DOHH2 (cell line): ENCODE measurements at regions not wholly inside any gene's neighbourhood (a gene's known extent, or its start where the extent isn't known, plus 50 kb on each side); places are given as distances from the start of the nearest gene placed in this dataset.

ENCODE experiments used
- H3F3A ChIP-seq: fragments of 200-600 bp; sonication (generic), shearing (Covaris generic); 2 replicates; pipeline ENCODE4 v1.6.0; 2016; ENCODE audit warnings: antibody characterized with exemption, mild to moderate bottlenecking; ENCODE audit not compliant: control insufficient read depth, insufficient read depth
- H3K27ac ChIP-seq: fragments of 200-600 bp; sonication (generic); 2 replicates; pipeline ENCODE4 v1.5.1; 2014; ENCODE audit warnings: low read depth, mild to moderate bottlenecking, low read length, moderate library complexity
- H3K27me3 ChIP-seq: fragments of 200-600 bp; sonication (generic); 2 replicates; pipeline ENCODE4 v1.6.1; 2014; ENCODE audit warnings: mild to moderate bottlenecking, low read length, mixed read lengths; ENCODE audit not compliant: control insufficient read depth
- H3K36me3 ChIP-seq: fragments of 200-600 bp; sonication (generic); 2 replicates; pipeline ENCODE4 v1.6.1; 2014; ENCODE audit warnings: mild to moderate bottlenecking, low read length, moderate library complexity, mixed read lengths; ENCODE audit not compliant: control insufficient read depth
- H3K4me1 ChIP-seq: fragments of 200-600 bp; sonication (generic); 2 replicates; pipeline ENCODE4 v1.6.1; 2014; ENCODE audit warnings: mild to moderate bottlenecking, low read length, mixed read lengths; ENCODE audit not compliant: control insufficient read depth
- H3K4me2 ChIP-seq: fragments of 200-600 bp; sonication (generic); 2 replicates; pipeline ENCODE4 v1.6.0; 2014; ENCODE audit warnings: mild to moderate bottlenecking, low read length, moderate library complexity
- H3K4me3 ChIP-seq: fragments of 200-600 bp; sonication (generic); 2 replicates; pipeline ENCODE4 v1.5.1; 2014; ENCODE audit warnings: mild to moderate bottlenecking, low read length, mixed read lengths
- H3K79me2 ChIP-seq: fragments of 200-600 bp; sonication (generic); 2 replicates; pipeline ENCODE4 v1.6.1; 2014; ENCODE audit warnings: mild to moderate bottlenecking, low read length, mixed read lengths; ENCODE audit not compliant: control insufficient read depth
- H3K9me2 ChIP-seq: fragments of 200-600 bp; sonication (generic); replicated peaks from 2 replicates; pipeline ENCODE4 v1.6.1; 2014; ENCODE audit warnings: mild to moderate bottlenecking, low read length, mixed read lengths; ENCODE audit not compliant: control insufficient read depth
- H3K9me3 ChIP-seq: fragments of 200-600 bp; sonication (generic); 2 replicates; pipeline ENCODE4 v1.6.1; 2014; ENCODE audit warnings: antibody characterized with exemption, low read length, mixed read lengths; ENCODE audit not compliant: control insufficient read depth, insufficient read depth
- H4K20me1 ChIP-seq: fragments of 200-600 bp; sonication (generic); 2 replicates; pipeline ENCODE4 v1.6.0; 2014; ENCODE audit warnings: low read depth, mild to moderate bottlenecking, antibody characterized with exemption, low read length, moderate library complexity; ENCODE audit not compliant: control insufficient read depth, insufficient read depth
- EZH2phosphoT487 ChIP-seq: fragments of 200-600 bp; sonication (generic); IDR thresholded peaks from 2 replicates; pipeline ENCODE4 v1.6.1; 2017; ENCODE audit warnings: borderline replicate concordance, mild to moderate bottlenecking, antibody characterized with exemption, low read length, moderate library complexity, mixed read lengths
- TF ChIP-seq, protein P1 (sequence below): fragments of 200-600 bp; sonication (generic); IDR thresholded peaks from one replicate; pipeline ENCODE4 v1.5.1; 2014; ENCODE audit warnings: antibody characterized with exemption, mild to moderate bottlenecking, low read depth, low read length; ENCODE audit not compliant: poor library complexity, severe bottlenecking

DNA sequence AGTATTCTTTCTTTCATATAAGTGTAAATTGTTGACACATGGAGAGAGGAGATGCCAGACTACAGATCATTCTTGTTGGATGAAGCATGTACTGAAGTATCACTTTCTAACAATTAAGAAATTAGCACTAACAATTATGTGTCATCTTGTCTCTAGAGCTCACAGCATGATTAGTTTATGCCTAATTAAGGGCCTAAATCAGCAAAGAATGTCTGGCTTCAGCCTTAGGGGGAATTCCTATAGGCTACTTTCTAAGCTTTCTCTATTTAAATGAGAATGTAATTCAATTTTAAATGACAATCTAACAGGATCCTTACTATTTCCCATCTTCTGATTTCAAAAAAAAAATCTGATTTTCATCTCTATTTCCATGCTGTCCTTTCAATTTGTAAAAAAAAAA is 371.0 kb downstream of the EPHA7 start:
- H3K9me2 ChIP-seq = no peaks in the 10 kb centered on the region
- no peaks in the 10 kb centered on the region for H4K20me1 ChIP-seq
- no peaks in the 10 kb centered on the region for H3K27me3 ChIP-seq
- no peak overlapping the region for H3K4me2 ChIP-seq
- no peak overlapping the region for H3K27ac ChIP-seq
- no peaks in the 10 kb centered on the region for H3F3A ChIP-seq
- no peaks in the 10 kb centered on the region for H3K79me2 ChIP-seq
- H3K36me3 ChIP-seq = no peaks in the 10 kb centered on the region
- no peaks in the 10 kb centered on the region for H3K9me3 ChIP-seq
- no peak for TF ChIP-seq EZH2phosphoT487
- TF ChIP-seq, protein P1, sequence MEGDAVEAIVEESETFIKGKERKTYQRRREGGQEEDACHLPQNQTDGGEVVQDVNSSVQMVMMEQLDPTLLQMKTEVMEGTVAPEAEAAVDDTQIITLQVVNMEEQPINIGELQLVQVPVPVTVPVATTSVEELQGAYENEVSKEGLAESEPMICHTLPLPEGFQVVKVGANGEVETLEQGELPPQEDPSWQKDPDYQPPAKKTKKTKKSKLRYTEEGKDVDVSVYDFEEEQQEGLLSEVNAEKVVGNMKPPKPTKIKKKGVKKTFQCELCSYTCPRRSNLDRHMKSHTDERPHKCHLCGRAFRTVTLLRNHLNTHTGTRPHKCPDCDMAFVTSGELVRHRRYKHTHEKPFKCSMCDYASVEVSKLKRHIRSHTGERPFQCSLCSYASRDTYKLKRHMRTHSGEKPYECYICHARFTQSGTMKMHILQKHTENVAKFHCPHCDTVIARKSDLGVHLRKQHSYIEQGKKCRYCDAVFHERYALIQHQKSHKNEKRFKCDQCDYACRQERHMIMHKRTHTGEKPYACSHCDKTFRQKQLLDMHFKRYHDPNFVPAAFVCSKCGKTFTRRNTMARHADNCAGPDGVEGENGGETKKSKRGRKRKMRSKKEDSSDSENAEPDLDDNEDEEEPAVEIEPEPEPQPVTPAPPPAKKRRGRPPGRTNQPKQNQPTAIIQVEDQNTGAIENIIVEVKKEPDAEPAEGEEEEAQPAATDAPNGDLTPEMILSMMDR = no peak
- no peak overlapping the region for H3K4me3 ChIP-seq
- no peaks in the 10 kb centered on the region for H3K4me1 ChIP-seq

DNA sequence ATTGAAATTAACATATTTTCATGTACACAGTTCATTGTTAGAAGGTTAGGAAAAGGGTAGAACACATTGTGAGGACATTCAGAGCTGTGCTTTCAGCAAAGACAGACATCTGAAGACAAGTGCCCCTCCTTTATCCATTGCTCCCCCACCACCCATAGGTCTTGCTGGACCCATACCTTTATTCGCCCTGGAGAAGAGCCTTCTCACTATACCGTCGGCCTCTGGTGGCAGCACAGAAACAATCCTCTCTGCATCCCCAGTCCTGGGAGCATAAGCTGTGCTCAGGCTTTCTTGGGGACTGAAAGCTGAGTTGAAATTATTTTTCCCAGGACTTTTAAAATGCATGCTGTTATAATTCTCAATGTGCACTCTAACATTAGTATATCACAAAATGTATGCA is 372.3 kb downstream of the EPHA7 start:
- no peaks in the 10 kb centered on the region for H3K9me3 ChIP-seq

DNA sequence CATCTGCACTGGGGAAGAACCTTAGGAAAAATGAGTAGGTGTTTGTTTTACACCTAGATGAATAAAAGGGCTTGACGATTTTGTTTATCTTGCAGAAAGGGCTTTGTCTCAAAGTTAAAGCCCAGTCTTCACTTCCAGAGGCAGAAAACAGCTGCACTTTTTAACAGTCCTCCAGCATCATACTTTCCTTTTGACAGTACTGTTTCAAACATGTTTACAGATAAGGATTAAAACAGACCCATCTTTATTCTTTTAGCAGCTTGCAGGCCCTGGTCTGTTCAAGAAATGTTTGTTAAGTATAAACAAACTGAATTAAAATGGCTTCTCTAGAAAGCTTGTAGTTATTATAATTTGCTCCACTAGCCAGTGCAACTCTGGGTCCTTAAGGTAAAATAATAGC is 374.2 kb downstream of the EPHA7 start:
- H3K27me3 ChIP-seq = no peaks in the 10 kb centered on the region
- H3K9me3 ChIP-seq = no peaks in the 10 kb centered on the region
- no peaks in the 10 kb centered on the region for H3K9me2 ChIP-seq
- no peak overlapping the region for H3K27ac ChIP-seq
- H3K79me2 ChIP-seq = no peaks in the 10 kb centered on the region
- TF ChIP-seq EZH2phosphoT487 = no peak
- TF ChIP-seq, protein P1 = no peak
- no peaks in the 10 kb centered on the region for H3K36me3 ChIP-seq
- no peaks in the 10 kb centered on the region for H4K20me1 ChIP-seq
- no peaks in the 10 kb centered on the region for H3F3A ChIP-seq
- no peak overlapping the region for H3K4me2 ChIP-seq
- H3K4me3 ChIP-seq = no peak overlapping the region
- no peaks in the 10 kb centered on the region for H3K4me1 ChIP-seq

More for the DNA sequence above, 372.3 kb downstream of the EPHA7 start:
- H3K79me2 ChIP-seq = no peaks in the 10 kb centered on the region
- H3F3A ChIP-seq = no peaks in the 10 kb centered on the region
- TF ChIP-seq, protein P1 = no peak
- no peak for TF ChIP-seq EZH2phosphoT487
- H3K36me3 ChIP-seq = no peaks in the 10 kb centered on the region
- no peaks in the 10 kb centered on the region for H3K9me2 ChIP-seq
- H3K4me1 ChIP-seq = no peaks in the 10 kb centered on the region
- no peaks in the 10 kb centered on the region for H4K20me1 ChIP-seq
- no peak overlapping the region for H3K4me3 ChIP-seq
- H3K4me2 ChIP-seq = no peak overlapping the region
- no peaks in the 10 kb centered on the region for H3K27me3 ChIP-seq
- H3K27ac ChIP-seq = no peak overlapping the region

DNA sequence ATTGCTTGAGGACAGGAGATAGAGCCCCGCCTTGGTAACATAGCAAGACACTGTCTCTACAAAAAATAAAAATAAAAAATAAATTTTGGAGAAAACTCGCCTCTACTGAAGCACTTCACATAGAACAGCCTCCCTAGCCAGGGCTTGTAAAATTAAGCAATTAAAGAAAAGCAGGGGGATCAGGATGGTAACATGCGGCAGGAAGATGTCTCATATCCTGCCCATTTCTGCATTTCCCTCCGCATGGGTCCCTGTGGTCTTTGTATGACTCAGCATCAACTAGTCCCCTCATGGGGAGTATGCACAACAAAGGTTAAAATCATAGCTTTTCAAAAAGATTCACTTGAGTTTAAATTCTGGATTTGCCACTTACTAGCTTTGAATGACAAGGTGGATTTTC is 379.0 kb downstream of the EPHA7 start:
- Histone ChIP-seq H3K27me3 (no peaks in the 10 kb centered on the region), H3K27ac (no peak overlapping the region), H3K9me3 (no peaks in the 10 kb centered on the region), H4K20me1 (no peaks in the 10 kb centered on the region), H3K79me2 (no peaks in the 10 kb centered on the region), H3K9me2 (no peaks in the 10 kb centered on the region), H3K4me2 (no peak overlapping the region), H3K4me1 (no peaks in the 10 kb centered on the region), H3F3A (no peaks in the 10 kb centered on the region), H3K36me3 (no peaks in the 10 kb centered on the region), H3K4me3 (no peak overlapping the region)
- TF ChIP-seq EZH2phosphoT487 = no peak
- TF ChIP-seq, protein P1 = no peak
